Pancreas (tissue), 10 donors: ENCODE measurements at regions not wholly inside any gene's neighbourhood (a gene's known extent, or its start where the extent isn't known, plus 50 kb on each side); places are given as distances from the start of the nearest gene placed in this dataset.

ENCODE experiments used
- ATAC-seq, 4 donors: fragments of 200-7000 bp; cut with Tn5 transposase; one replicate each; pipeline versions ENCODE4 v1.8.0 to v1.9.1; 2020; ENCODE audit warnings: mild to moderate bottlenecking in 4 of 4, moderate library complexity in 4 of 4
- DNase-seq, 6 donors: peaks; one replicate each; pipeline ENCODE4 v3.0.0-alpha.2; 2020
- FAIRE-seq: peaks from 2 replicates; lab custom pipeline; 2012; peaks lifted over from hg19 to GRCh38; lab: Jason Lieb, UNC
- H3K27ac ChIP-seq, 4 donors: fragments of 200-600 bp; sonication (generic); 1 replicate in 3 of 4; 2 replicates in 1 of 4; pipeline versions ENCODE4 v1.5.0 to v1.8.0; 2020
- H3K27me3 ChIP-seq, 4 donors: fragments of 200-600 bp; one replicate each; pipeline ENCODE4 v1.8.0; 2021
- H3K36me3 ChIP-seq, 3 donors: fragments of 200-600 bp; sonication (generic) in 1 of 3; one replicate each; pipeline versions ENCODE4 v1.5.0 to v1.8.0; 2020 to 2021
- H3K4me1 ChIP-seq, 3 donors: fragments of 200-600 bp; one replicate each; pipeline ENCODE4 v1.8.0; 2021
- H3K4me3 ChIP-seq, 4 donors: fragments of 200-600 bp; sonication (generic) in 2 of 4; one replicate each; pipeline versions ENCODE4 v1.5.0 to v1.8.0; 2020 to 2021
- H3K9me3 ChIP-seq, 4 donors: fragments of 200-600 bp; one replicate each; pipeline ENCODE4 v1.8.0; 2021
- WGBS, 2 donors: extraction: QIAGEN DNeasy Blood & Tissue Kit; methylation state at CpG; one replicate each; pipeline ENCODE4 v1.1.7; 2013; 5-methylcytosine and 5-hydroxymethylcytosine counted together
- intact Hi-C, 3 donors: fragments of 100-400 bp; cut with DNase I; formaldehyde crosslinking; loops; one replicate each; pipeline versions ENCODE4 v1.11.1 to v1.14.2; 2022
- TF ChIP-seq, protein P1 (sequence below), 4 donors: fragments of 200-600 bp; sonication (generic) in 3 of 4; IDR thresholded peaks; one replicate each; pipeline versions ENCODE4 v1.5.0 to v1.8.0; 2021; ENCODE audit warnings: antibody characterized with exemption in 4 of 4
- donor health status: healthy with polysubstance abuse.
- donor health status: DM: no; HTN: no; CAD: no; lungs with moderate emphysema.
- donor health status: DM: no; HTN: no; CAD: no.
- donor health status: control.
- donor health status: control.
- donor health status: Bipolar disorder and iron deficiency.
- donor health status: DM: yes; HTN: yes; CAD: no.
- donor health status: DM: no; HTN: no; CAD: no.
- donor health status: DM: no; HTN: no; CAD: no.
- donor health status: DM: yes; HTN: yes; CAD: no.

DNA sequence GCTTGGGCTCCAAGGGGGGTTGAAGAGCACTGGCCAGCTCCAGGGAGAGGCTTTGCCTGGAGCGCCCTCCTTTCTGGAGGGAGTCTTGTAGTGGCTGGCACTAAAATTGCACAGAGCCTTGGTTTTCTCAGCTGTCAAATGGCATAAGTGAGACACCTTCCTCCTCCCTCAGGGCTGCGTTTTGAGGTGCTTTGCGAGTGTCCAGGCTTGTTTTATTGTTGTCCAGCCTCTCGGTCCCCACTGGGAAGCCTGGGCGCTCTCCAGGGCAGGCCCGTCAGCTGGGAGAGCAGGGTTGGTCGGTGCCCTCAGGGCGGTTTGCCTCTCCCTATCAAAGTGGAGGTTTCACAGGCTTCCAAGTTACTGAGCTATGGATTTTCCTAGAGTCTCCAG is 149.3 kb upstream of the B3GAT1 start:
- WGBS, 2 donors = 66 to 72% methylated on average over 8 of the region's 8 CpGs
- TF ChIP-seq, protein P1, sequence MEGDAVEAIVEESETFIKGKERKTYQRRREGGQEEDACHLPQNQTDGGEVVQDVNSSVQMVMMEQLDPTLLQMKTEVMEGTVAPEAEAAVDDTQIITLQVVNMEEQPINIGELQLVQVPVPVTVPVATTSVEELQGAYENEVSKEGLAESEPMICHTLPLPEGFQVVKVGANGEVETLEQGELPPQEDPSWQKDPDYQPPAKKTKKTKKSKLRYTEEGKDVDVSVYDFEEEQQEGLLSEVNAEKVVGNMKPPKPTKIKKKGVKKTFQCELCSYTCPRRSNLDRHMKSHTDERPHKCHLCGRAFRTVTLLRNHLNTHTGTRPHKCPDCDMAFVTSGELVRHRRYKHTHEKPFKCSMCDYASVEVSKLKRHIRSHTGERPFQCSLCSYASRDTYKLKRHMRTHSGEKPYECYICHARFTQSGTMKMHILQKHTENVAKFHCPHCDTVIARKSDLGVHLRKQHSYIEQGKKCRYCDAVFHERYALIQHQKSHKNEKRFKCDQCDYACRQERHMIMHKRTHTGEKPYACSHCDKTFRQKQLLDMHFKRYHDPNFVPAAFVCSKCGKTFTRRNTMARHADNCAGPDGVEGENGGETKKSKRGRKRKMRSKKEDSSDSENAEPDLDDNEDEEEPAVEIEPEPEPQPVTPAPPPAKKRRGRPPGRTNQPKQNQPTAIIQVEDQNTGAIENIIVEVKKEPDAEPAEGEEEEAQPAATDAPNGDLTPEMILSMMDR (IDR thresholded peaks at IDR 0.05) = no peak
- Histone ChIP-seq H3K9me3 (no peaks in the 10 kb centered on the region), H3K4me3 (no peak overlapping the region), H3K27ac (no peak overlapping the region), H3K4me1 (no peaks in the 10 kb centered on the region), H3K36me3 (no peaks in the 10 kb centered on the region), H3K27me3 (peaks cover 0 to 4% (median 0%) of the 10 kb centered on the region in 4 donors)
- intact Hi-C loops = no loop called here
- DNase-seq = no peak
- ATAC-seq = no peak
- FAIRE-seq = no peak

DNA sequence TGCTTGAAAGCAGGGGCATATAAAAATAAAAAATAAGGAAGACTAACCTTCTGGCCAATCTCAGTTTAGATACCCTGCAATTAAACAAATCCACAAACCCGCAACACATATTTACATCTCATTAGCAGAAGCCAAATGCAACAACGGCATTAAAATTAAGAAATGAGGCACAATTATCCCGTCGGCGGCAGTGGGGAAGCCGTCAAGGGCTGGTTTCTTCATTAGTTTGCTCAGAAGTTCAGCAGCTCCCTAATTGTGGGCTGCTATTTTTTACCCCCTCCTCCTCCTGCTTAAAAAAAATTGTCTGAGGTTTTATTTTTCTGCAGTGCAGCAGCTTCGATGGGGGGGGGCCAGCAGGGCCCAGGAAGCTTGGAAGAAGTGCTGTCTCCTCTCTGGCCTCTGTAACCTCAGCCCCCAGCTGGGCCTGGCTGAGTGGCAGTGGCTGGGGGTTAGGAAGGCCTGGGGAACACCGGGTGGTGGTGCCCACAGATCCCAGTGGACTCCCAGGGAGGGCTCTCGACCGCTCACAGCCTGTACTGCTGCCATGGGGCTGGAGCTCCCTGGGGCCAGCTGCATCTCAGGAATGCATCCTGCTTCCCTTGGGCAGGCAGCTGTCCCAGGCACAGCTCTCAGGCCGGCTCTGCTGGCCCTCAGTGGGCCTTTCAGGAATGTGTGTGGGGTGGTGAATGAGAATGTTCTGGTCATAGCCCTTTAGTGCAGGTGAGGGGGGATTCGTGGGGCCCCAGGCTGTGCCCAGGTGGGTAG is 148.7 kb upstream of the B3GAT1 start:
- H3K27ac ChIP-seq = no peak overlapping the region
- ATAC-seq (no peak), DNase-seq (no peak), FAIRE-seq (no peak)
- H3K9me3 ChIP-seq = no peaks in the 10 kb centered on the region
- peaks cover 0 to 4% (median 0%) of the 10 kb centered on the region in 4 donors for H3K27me3 ChIP-seq
- TF ChIP-seq, protein P1 (IDR thresholded peaks at IDR 0.05) = no peak
- intact Hi-C loops = no loop called here
- no peaks in the 10 kb centered on the region for H3K36me3 ChIP-seq
- H3K4me1 ChIP-seq = no peaks in the 10 kb centered on the region
- H3K4me3 ChIP-seq = no peak overlapping the region
- 56 to 58% methylated on average over 11 to 12 of the region's 12 CpGs for WGBS, 2 donors

DNA sequence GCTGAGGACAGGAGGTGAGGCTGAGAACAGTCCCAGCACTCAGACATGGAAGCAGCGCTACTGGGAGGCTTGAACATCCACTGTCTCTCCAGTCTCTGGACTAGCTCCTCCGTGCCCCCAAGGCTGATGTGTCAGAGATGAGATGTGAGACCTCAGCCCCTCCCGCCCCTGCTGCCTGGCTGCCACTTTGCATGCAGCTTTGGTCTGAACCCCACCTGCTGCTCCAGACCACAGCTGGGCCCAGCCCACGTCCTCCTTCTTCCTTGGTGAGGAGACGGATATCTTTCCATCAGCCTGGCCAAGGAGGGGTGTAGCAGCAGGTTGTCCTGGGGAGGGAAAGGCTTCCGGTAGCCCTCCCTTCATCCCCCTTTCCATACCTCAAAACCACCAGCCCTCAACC is 148.0 kb upstream of the B3GAT1 start:
- Histone ChIP-seq H3K27me3 (peaks cover 0 to 4% (median 0%) of the 10 kb centered on the region in 4 donors), H3K36me3 (no peaks in the 10 kb centered on the region), H3K9me3 (no peaks in the 10 kb centered on the region), H3K4me3 (no peak overlapping the region), H3K4me1 (no peaks in the 10 kb centered on the region), H3K27ac (no peak overlapping the region)
- no peak for FAIRE-seq
- no peak for ATAC-seq
- intact Hi-C loops = no loop called here
- 50 to 61% methylated on average over 6 of the region's 6 CpGs for WGBS, 2 donors
- DNase-seq = no peak
- TF ChIP-seq, protein P1 (IDR thresholded peaks at IDR 0.05) = no peak

DNA sequence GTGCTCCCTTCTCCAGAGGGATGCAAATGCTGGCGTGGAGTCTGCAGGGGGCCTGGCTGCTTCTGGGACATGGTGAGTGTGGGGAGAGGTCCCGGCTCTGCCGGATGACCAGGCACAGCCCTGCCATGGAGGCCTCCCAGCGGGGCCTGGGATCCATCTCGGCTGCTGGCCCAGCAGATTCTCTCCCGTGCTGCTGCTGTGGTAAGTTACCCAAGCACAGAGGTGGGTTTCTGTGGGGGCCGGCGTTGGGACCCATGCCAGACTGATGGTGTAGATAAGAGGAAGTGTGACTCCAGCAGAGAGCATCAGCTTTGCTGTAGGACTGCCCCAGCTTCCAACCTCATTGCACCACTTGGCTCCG is 147.5 kb upstream of the B3GAT1 start:
- 36 to 57% methylated on average over 9 of the region's 9 CpGs for WGBS, 2 donors
- Histone ChIP-seq H3K36me3 (no peaks in the 10 kb centered on the region), H3K9me3 (no peaks in the 10 kb centered on the region), H3K27me3 (peaks cover 0 to 4% (median 0%) of the 10 kb centered on the region in 4 donors), H3K27ac (no peak overlapping the region), H3K4me1 (no peaks in the 10 kb centered on the region), H3K4me3 (no peak overlapping the region)
- ATAC-seq (no peak), DNase-seq (no peak), FAIRE-seq (no peak)
- intact Hi-C loops = no loop called here
- TF ChIP-seq, protein P1 (IDR thresholded peaks at IDR 0.05) = no peak

DNA sequence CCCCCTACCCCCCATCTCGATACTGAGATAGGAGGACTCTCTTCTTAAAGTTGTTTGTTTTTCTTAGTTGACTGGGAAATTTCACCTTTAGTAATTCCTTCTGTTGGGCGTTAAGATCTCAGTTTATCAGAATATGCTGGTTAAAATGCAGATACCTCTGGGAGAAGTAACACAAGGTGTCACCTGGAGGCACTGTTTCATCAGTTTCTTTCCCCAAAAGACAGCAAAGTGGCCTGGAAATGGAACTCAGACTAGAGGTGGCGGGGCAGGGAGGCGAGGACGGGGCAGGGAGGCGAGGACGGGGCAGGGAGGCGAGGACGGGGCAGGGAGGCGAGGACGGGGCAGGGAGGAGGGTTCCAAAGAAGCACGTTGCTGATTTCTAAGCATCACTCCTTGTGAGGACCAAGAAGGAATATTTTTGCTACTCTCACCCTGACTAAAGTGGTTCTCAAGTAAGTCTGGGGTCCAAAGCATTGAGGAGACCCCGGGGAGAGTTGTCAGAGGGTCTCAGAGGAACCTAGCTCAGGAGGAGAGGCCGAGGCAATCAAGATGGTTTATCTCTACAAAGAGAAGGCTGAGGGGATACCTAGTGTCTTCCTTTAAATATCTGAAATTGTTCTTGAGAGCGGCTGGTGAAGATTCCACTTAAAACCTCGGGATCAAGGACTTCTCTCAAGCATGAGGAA is 147.0 kb upstream of the B3GAT1 start:
- H3K9me3 ChIP-seq = no peaks in the 10 kb centered on the region
- no peak for DNase-seq
- no peaks in the 10 kb centered on the region for H3K4me1 ChIP-seq
- no peak for ATAC-seq
- peaks cover 0 to 1% (median 0%) of the 10 kb centered on the region in 4 donors for H3K27me3 ChIP-seq
- H3K4me3 ChIP-seq = no peak overlapping the region
- no peak for FAIRE-seq
- TF ChIP-seq, protein P1 (IDR thresholded peaks at IDR 0.05) = no peak
- intact Hi-C loops = no loop called here
- WGBS, 2 donors = 43 to 47% methylated on average over 16 of the region's 16 CpGs
- H3K27ac ChIP-seq = no peak overlapping the region
- H3K36me3 ChIP-seq = no peaks in the 10 kb centered on the region
